ENCODE measurements at regions not wholly inside any gene's neighbourhood (a gene's known extent, or its start where the extent isn't known, plus 50 kb on each side); places are given as distances from the start of the nearest gene placed in this dataset.

- BruUV-seq (replicated peaks): no TSS peak
- FAIRE-seq (no peak), ATAC-seq (no peak), DNase-seq (ENCODE audit: low read depth, low spot score) (no peak)
- Histone ChIP-seq H3K36me3 (ENCODE audit: control insufficient read depth in 2 of 2, insufficient read depth in 2 of 2, low read length in 1 of 2) (no peaks in the 10 kb centered on the region), H3K9ac (ENCODE audit: control insufficient read depth, insufficient read depth, low read length) (no peak overlapping the region), H3K79me2 (ENCODE audit: control insufficient read depth, insufficient read depth, low read length) (no peaks in the 10 kb centered on the region), H2AFZ (ENCODE audit: control insufficient read depth, low read depth, low read length) (no peak overlapping the region), H3K9me3 (replicated peaks; ENCODE audit: control insufficient read depth, insufficient read depth, low read length) (no peaks in the 10 kb centered on the region), H3K27me3 (replicated peaks in 1 of 2; ENCODE audit: control insufficient read depth in 2 of 2, insufficient read depth in 2 of 2, low read length in 1 of 2) (no peaks in the 10 kb centered on the region; a peak in 1 of 4 replicates), H3K27ac (ENCODE audit: control insufficient read depth, insufficient read depth) (no peak overlapping the region), H3K4me3 (no peak overlapping the region), H3K4me2 (ENCODE audit: control insufficient read depth, insufficient read depth) (no peak overlapping the region), H3K4me1 (ENCODE audit: control insufficient read depth, insufficient read depth, low read length) (peaks cover 5% of the 10 kb centered on the region; the same call in 1 of the 2 replicates), H4K20me1 (ENCODE audit: control insufficient read depth, insufficient read depth) (no peaks in the 10 kb centered on the region)
- CTCF ChIA-PET: interaction anchor here (1.0 kb wide), 1 partner anchor 46 kb away, joined by 5 read pairs; no protein-coding TSS in a partner anchor
- POLR2A ChIA-PET: no interaction called here
- TF ChIP-seq KLF5 (IDR thresholded peaks at IDR 0.05; ENCODE audit: partially characterized antibody) (no peak), JUNB (IDR thresholded peaks at IDR 0.05) (peak; percentile 57)
- intact Hi-C loops (cut with micrococcal nuclease; ENCODE audit: unreplicated experiment): no loop called here
- in situ Hi-C loops (cut with MboI): no loop called here
- RAD21 ChIA-PET (ENCODE audit: unreplicated experiment): no interaction called here
- 0% methylated on average over 2 of the region's 2 CpGs for WGBS (ENCODE audit: insufficient coverage, insufficient replicate concordance, low lambda C conversion rate, missing lambda C conversion rate)
- SMC1A ChIA-PET (ENCODE audit: uncharacterized antibody, unreplicated experiment): no interaction called here
These were observed 55.8 kb upstream of the DGKG start for GRCh38 chr3:186417791-186418190.

- peaks cover 5% of the 10 kb centered on the region; the same call in 1 of the 2 replicates for H3K4me1 ChIP-seq (ENCODE audit: control insufficient read depth, insufficient read depth, low read length)
- SMC1A ChIA-PET (ENCODE audit: uncharacterized antibody, unreplicated experiment): interaction anchor here (1.0 kb wide), 1 partner anchor 17 kb away, joined by 4 read pairs; no protein-coding TSS in a partner anchor
- no peaks in the 10 kb centered on the region for H3K79me2 ChIP-seq (ENCODE audit: control insufficient read depth, insufficient read depth, low read length)
- CTCF ChIA-PET: interaction anchor here (1.3 to 1.8 kb wide), 3 partner anchors 8 to 155 kb away, joined by 3 to 6 read pairs (median 4); no protein-coding TSS in a partner anchor
- no peaks in the 10 kb centered on the region for H3K9me3 ChIP-seq (replicated peaks; ENCODE audit: control insufficient read depth, insufficient read depth, low read length)
- no peaks in the 10 kb centered on the region for H3K36me3 ChIP-seq (ENCODE audit: control insufficient read depth in 2 of 2, insufficient read depth in 2 of 2, low read length in 1 of 2)
- no peak overlapping the region for H3K27ac ChIP-seq (ENCODE audit: control insufficient read depth, insufficient read depth)
- H3K27me3 ChIP-seq (replicated peaks in 1 of 2; ENCODE audit: control insufficient read depth in 2 of 2, insufficient read depth in 2 of 2, low read length in 1 of 2): no peaks in the 10 kb centered on the region; a peak in 1 of 4 replicates
- H4K20me1 ChIP-seq (ENCODE audit: control insufficient read depth, insufficient read depth): no peaks in the 10 kb centered on the region
- no peak overlapping the region; the same call in 1 of the 2 replicates for H2AFZ ChIP-seq (ENCODE audit: control insufficient read depth, low read depth, low read length)
- no peak overlapping the region for H3K9ac ChIP-seq (ENCODE audit: control insufficient read depth, insufficient read depth, low read length)
- in situ Hi-C loops (cut with MboI) (no loop called here), intact Hi-C loops (cut with micrococcal nuclease; ENCODE audit: unreplicated experiment) (no loop called here)
- no peak overlapping the region for H3K4me3 ChIP-seq
- H3K4me2 ChIP-seq (ENCODE audit: control insufficient read depth, insufficient read depth): no peak overlapping the region; the same call in 1 of the 2 replicates
- no TSS peak for BruUV-seq (replicated peaks)
- POLR2A ChIA-PET: no interaction called here
- peak; percentile 41 for ATAC-seq
- WGBS (ENCODE audit: insufficient coverage, insufficient replicate concordance, low lambda C conversion rate, missing lambda C conversion rate): 26% methylated on average over 4 of the region's 4 CpGs
- DNase-seq (ENCODE audit: low read depth, low spot score): no peak
- RAD21 ChIA-PET (ENCODE audit: unreplicated experiment): no interaction called here
- FAIRE-seq: peak; percentile 52
- TF ChIP-seq CTCF (IDR thresholded peaks at IDR 0.05 in 2 of 3, conservative IDR thresholded peaks at IDR 0.05 in 1 of 3; ENCODE audit: control insufficient read depth in 2 of 3, extremely low read depth in 1 of 3, insufficient read depth in 1 of 3, low read depth in 3 of 3, low read length in 3 of 3): no peak
- no peak for TF ChIP-seq BHLHE40 (IDR thresholded peaks at IDR 0.05; ENCODE audit: borderline replicate concordance in 1 of 2, low read depth in 2 of 2, low read length in 1 of 2)
- TF ChIP-seq MXI1 (IDR thresholded peaks at IDR 0.05; ENCODE audit: low read depth, low read length): no peak
- TF ChIP-seq SREBF2 (IDR thresholded peaks at IDR 0.05; ENCODE audit: low read length): no peak
- no peak for TF ChIP-seq TCF3 (IDR thresholded peaks at IDR 0.05; ENCODE audit: borderline replicate concordance, insufficient read depth, low read depth, low read length)
- no peak for TF ChIP-seq BACH1 (IDR thresholded peaks at IDR 0.05; ENCODE audit: borderline replicate concordance)
- no peak for TF ChIP-seq CEBPB (IDR thresholded peaks at IDR 0.05; ENCODE audit: borderline replicate concordance in 1 of 2, low read depth in 2 of 2, low read length in 2 of 2)
- no peak for TF ChIP-seq ZNF687 (IDR thresholded peaks at IDR 0.05)
- TF ChIP-seq HDAC2 (IDR thresholded peaks at IDR 0.05): no peak
These were observed 52.8 kb upstream of the DGKG start for GRCh38 chr3:186414735-186415419.
